GM21390 (cell line): ENCODE measurements at regions not wholly inside any gene's neighbourhood (a gene's known extent, or its start where the extent isn't known, plus 50 kb on each side); places are given as distances from the start of the nearest gene placed in this dataset.
"Not testable (repeated sequence)": the region's sequence is repeated elsewhere in the genome, so short reads cannot be mapped to it uniquely, and the experiment has no call there.

Source experiments
- ATAC-seq: cut with Tn5 transposase; IDR thresholded peaks from one replicate; pipeline ENCODE4 v1.9.1; 2021; ENCODE audit not compliant: unreplicated experiment

DNA sequence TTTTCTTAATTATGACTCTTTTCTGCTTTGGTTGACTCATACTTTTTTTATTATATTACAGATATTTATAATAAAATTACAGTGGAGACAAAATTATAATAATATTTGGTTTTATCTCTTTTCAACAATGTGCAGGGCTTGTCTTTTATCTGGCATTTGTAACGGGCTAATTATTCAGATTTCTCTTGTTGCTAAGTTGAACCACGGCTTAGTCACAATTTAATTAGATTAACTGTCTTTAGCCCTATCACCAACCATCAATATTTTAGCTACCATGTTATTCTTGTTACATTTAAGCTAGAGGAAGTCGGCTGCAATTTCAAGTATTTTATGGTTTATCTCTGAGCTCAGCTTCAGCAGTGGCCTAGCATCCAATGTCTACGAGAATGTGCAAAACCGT, 798.9 kb upstream of the CA10 start:
- no peak for ATAC-seq

DNA sequence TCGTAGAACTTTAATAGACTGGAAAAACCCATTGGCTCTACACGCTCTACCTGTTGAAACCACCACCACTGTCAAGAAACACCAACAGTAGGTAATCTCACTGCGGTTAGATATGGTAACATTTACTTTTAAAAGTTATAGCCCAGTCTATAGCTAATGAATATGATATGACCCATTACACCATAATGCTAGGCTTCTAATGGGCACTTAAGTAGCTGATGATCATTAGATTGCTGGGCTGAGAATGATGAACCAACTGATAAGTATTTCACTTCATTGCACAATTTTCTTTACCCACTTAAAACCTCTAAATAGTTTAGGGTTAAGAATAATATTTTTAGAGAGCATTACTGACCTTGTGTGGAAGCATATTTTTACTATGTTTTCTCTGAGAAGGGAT, 788.9 kb upstream of the CA10 start:
- no peak for ATAC-seq

- ATAC-seq, result no peak
Measured at GRCh38 chr17:52938623-52939230, 780.2 kb upstream of the CA10 start.

DNA sequence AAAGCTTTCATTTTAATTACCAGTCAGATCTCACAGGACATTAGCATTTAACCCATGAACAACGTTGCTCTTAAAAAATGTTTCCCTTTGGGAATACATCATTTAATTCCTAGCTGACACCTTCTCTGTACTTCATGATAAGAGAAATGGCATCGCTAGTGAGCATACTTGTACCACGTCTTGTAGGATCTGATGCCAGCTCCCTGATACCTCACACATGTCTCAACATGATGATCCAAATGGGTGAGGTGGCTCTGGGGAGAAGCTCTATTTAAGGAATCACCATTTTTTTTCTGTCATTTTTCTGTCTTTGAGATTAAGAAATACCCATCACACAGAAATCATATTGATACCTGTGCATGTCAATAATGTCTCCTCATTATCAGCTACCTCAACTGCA, 772.1 kb upstream of the CA10 start:
- no peak for ATAC-seq

DNA sequence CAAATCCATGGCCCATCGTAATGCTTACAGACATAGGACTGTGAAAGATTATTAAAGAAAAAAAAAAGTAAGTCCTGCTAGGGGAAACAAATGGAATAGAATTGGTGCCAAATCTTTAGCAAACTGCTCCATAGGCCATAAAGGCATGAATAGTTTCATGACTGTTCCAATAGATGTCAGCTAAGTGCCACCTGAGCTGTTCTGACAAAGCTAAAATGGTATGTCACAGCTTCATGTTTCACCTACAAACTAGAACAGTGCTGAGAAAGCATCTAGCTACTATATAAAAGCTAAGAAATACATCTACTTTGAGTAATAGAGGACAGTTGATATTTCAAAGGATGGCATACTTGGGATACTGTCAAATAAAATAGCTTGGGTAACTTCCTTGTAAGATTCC, 771.6 kb upstream of the CA10 start:
- ATAC-seq, result no peak

DNA sequence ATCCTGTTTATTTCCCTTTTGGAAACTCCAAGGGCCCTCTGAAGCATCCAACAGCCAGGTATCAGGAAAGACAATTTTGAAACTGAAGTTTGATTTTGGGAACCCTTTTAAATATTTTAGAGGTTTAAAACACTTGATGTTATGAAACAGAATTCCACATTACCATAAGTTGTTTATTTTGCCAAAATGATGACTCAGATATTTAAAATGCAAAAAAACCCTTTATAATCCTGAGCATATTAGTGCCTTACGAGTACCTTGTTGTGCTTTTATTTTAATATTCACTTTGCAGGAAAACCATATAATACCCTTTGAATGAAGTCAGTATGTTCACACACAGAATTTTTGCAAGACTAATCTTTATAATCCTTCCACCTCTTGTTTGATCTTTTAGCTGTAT, 765.1 kb upstream of the CA10 start:
- no peak for ATAC-seq

DNA sequence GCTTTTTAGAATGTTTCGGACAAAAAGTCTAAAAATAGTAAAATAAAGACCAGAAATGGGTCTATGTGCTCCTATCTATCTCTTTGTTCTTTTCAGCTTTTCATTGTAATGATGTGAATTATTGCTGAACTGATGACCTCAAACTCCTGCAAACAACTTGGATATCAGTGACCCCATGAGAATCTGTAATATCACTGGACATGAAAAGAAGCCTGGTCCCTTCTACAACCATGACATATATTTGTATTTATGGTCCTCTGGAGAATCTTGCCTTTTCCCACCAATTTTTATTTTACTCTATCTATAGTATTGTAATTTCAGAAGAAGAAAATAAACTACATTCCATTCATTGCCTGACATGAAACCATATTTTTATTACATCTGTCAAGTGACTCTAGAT, 740.7 kb upstream of the CA10 start:
- no peak for ATAC-seq

DNA sequence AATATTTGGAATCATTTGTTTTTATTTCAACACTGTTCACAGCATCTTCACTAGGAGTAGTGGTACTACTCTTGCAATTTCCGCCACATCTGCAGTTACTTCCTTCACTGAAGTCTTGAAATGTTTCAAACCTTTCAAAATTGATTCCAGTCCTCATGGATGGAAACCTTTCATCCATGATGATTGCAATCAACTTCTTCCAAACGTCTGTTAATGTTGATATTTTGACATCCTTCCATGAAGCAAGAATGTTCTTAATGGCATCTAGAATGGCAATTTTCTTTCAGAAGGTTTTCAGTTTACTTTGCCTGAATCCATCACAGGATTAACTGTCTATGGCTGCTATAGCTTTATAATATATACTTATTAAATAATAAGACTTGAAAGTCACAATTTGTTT, 736.8 kb upstream of the CA10 start:
- ATAC-seq, result no peak

DNA sequence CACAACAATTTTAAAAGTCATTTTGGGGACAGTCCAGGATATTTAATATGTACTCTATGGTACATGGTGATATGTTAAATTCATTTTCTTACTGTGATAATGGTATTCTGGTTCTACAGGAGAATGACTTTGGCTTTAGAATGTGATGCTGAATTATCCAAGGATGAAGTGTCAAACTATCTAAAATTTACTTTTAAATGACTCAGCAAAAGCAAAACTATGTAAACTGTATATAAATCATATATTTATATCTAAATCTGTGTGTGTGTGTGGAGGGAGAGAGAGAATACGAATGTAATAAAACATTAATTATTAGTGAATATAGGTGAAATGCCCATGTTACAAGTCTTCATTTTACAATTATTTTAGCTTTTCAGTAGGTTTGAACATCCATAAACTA, 733.8 kb upstream of the CA10 start:
- ATAC-seq, result no peak

- no peak for ATAC-seq
Measured at GRCh38 chr17:52885882-52886281, 727.4 kb upstream of the CA10 start.

DNA sequence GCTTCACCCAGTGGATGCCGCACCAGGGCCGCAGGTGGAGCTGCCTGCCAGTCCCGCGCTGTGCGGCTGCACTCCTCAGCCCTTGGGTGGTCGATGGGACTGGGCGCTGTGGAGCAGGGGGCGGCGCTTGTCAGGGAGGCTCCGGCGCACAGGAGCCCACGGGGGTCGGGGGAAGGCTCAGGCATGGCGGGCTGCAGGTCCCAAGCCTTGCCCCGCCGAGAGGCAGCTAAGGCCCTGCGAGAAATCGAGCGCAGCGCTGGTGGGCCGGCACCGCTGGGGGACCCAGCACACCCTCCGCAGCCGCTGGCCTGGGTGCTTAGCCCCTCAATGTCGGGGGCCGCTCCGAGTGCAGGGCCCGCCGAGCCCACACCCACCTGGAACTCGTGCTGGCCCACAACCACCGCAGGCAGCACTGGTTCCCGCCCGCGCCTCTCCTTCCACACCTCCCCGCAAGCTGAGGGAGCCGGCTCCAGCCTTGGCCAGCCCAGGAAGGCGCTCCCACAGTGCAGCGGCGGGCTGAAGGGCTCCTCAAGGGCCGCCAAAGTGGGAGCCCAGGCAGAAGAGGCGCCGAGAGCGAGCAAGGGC, 725.5 kb upstream of the CA10 start:
- ATAC-seq, result not testable (repeated sequence)

GRCh38 chr17:52846767-52847166, 688.3 kb upstream of the CA10 start:
- ATAC-seq, result not testable (repeated sequence)

- ATAC-seq, result no peak
Measured at GRCh38 chr17:52841971-52842370, 683.5 kb upstream of the CA10 start.

DNA sequence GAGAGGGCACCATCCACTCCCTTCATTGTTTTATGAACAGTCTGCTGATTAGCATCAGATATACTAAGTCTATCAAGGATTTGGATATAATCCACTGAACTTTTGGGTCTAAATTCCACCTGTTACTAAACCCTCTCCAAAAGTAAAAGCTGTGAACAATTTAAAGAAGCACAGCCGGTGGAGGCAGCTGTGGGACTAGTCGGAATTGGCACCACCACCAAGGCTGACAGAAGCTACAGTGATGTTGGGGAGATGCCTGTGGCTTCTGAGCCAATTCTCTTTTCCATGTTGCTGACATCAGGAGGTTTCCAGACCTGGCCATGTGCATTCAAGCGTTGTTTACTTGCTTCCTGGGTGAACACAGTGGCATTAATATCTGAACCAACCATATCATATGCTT, 679.0 kb upstream of the CA10 start:
- ATAC-seq, result no peak

DNA sequence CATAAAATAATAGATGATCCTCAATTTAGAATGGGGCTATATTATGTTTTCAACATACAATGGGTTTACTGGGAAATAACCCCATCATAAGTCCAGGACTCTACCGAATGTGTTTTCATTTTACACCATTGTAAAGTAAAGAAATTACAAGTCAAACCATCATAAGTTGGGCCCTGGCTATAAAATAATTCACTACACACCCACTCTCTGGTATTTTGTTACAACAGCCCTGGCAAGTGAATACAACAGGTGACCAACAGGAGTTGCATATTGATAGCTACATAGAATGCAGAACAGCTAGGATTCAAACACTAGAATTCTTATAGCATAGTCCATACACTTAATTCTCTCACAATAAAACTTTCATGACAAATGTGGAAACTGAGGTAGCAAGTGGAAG, 673.0 kb upstream of the CA10 start:
- no peak for ATAC-seq

GRCh38 chr17:52828621-52829020, 670.1 kb upstream of the CA10 start:
- ATAC-seq, result no peak

DNA sequence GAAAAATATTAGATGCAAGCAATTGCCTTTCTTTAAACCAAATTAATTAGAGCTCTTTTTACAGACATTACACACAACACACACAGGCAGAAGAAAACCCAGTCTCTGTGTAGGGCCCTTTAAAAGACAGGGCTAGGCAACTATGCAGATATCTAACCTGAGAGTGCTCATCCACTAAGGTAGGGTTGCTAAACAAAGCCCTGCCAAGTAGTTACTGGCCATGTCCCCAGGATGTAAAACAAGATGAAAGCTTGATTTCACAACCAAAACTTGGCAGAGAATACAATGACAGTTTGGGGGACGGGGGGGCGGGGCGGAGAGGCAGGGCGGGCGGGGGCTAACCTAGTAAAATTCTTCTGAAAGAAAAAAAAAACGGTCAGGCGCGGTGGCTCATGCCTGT, 669.0 kb upstream of the CA10 start:
- no peak for ATAC-seq

GRCh38 chr17:52824542-52824941, 666.0 kb upstream of the CA10 start:
- ATAC-seq, result no peak

DNA sequence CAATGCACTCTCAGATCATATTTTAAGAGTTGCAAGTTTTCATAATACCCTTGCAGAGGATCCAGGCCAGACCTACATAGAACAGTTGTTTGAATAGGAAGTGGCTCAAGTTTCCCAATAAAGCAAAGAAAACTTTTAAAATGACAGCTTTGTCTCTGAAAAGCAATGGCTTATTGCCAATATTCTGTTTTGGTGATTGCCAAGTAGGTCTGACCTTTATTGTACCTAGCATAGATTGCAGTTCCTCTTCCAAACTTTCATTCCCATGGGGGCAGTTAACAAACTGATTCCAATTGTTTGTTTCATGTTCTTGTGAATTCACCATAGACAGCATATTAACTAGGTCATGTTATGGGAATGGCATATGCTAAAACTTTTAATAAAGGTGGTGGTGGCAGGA, 664.6 kb upstream of the CA10 start:
- ATAC-seq, result no peak

- ATAC-seq, result no peak
Measured at GRCh38 chr17:52790359-52790955, 631.9 kb upstream of the CA10 start.

DNA sequence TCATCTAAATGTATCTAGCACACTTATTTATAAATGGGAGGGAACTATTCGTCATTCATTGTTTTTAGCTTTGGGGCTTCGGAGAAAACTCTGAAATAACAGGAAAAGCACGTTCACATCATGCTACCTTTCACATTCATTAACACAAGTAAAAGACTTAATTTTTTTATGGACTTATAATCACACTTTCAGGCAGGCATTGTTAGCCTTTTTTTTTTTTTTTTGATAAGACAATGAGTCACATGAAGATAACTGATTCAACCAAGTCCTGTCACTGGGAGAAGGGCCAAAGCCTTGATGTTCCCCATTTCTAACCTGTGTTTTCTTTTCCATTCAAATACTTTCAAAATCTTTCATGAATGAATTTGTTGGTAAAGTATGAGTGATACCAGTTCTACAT, 631.3 kb upstream of the CA10 start:
- no peak for ATAC-seq

DNA sequence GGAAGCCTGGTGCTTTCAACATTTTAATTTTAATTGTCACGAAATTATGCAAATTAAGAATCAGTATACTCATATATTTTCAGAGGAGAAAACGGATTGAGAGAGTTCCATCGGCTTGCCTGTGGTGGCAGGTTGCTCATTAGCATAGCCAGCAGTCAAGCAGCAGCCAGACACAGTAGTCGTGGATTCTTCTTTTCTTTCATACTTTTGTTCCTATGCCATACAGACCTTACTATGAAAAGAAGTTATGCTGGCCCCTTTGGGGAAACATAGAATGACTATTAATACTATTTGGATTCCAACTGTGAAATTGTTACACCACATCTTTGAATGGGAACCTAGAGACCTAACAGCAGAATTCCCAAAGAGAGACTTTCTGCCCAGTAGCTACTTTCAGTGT, 617.7 kb upstream of the CA10 start:
- no peak for ATAC-seq

DNA sequence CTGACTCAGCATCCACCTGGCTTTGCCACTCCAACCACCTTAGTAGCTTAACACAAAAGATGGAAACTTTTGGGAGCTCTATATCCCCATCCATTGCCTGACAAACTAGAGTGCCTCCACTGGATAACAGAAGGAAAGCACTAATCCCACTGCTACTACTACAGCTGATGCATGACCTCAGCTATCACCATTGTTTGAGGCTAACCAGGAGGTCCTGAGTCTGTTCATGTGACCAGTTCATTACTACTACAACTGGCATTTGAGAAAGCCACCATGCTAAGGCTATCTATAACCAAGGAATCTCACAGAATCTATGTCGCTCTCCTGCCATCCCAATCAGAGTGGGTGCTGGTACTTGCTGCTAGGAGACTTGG, 604.3 kb upstream of the CA10 start:
- no peak for ATAC-seq
